Iris pigment epithelial cell (primary cell): ENCODE measurements at regions not wholly inside any gene's neighbourhood (a gene's known extent, or its start where the extent isn't known, plus 50 kb on each side); places are given as distances from the start of the nearest gene placed in this dataset.
A peak's percentile ranks its signal among the peaks of the same experiment; 100 is the strongest.
"Not testable (repeated sequence)": the region's sequence is repeated elsewhere in the genome, so short reads cannot be mapped to it uniquely, and the experiment has no call there.

ENCODE experiments used
- DNase-seq: peaks from one replicate; pipeline ENCODE4 v3.0.0-alpha.2; 2011; ENCODE audit warnings: low read depth

DNA sequence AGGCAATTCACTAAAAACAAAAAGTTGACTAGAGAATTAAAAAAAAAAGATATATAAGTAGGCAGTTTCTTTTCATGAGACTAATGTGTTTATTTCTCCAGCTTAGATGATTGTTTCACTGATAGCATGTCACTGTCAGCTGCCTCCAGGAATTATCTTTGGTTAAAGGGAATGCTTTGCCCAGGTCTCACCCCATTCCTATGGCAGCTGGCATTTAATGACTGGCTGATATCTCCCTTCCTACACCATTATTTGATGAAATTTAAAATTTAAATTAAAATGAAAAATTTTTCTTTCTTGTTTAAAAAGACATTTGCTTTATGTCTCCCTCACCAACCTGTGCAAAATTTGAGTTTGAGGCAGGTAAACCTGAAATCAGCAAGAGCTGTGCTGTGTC lies 214.5 kb upstream of the PRSS1 start:
- DNase-seq = no peak

DNA sequence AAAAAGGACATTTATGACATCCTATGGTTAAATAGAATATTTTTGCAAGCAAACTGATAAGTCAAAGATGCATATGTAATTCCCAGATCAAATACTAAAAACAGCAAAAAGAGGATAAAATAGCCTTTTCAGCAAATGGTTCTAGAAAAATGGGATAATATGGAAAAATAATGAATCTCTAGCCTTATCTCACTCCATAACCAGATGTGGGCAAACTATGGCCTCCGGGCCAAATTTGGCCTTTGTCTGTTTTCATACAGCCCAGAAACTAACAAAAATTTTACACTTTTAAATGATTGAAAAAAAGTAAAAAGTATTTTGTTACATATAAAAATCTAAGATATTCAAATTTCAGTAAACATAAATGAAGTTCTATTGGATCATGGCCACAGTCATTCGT lies 215.4 kb upstream of the PRSS1 start:
- no peak for DNase-seq

DNA sequence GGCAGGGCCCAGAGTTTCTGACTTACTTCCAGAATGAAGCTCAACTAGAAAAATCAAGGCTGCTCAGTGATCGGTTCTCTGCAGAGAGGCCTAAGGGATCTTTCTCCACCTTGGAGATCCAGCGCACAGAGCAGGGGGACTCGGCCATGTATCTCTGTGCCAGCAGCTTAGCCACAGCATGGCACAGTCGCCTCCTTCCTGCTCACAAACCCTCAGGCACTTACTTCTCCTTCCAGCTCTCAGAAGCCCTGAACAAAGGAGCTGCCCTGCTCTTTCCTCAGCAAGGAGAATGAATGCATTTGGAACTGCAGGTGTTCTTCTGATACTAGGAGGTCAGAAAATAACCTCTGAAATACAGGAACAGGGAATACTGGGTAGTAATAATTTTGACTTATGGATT lies 219.7 kb upstream of the PRSS1 start:
- no peak for DNase-seq

DNA sequence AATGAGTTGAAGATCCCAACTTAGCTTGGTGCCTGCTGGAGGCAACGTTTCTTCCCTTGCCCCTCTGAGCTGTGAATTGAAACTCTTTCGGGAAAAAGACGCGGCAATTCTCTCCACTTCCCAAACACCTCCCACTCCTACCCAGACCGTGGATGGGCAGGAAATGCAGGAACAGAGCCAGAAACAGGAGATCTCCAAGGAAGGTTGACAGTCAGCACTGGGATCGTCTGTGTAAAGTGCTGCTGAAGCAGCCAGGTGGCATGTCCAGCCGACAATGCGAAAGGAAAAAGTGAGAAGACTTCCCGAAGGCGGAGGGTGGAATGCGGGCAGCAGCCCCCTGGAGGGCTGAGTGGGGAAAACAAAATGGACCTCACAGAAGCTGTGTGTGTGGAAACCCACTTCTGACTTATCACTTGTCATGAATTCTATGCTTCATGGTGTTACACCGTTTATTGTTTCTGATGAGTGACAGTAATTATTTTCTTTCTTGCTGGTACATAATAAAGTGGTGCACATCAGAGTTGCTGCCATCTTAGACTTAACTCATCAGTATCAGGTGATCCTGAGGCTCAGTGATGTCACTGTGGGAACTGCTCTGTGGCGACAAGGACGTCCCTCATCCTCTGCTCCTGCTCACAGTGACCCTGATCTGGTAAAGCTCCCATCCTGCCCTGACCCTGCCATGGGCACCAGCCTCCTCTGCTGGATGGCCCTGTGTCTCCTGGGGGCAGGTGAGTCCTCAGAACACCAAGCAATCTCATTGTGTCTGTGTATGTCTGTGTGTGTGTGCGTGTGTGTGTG lies 220.5 kb upstream of the PRSS1 start:
- DNase-seq = no peak

DNA sequence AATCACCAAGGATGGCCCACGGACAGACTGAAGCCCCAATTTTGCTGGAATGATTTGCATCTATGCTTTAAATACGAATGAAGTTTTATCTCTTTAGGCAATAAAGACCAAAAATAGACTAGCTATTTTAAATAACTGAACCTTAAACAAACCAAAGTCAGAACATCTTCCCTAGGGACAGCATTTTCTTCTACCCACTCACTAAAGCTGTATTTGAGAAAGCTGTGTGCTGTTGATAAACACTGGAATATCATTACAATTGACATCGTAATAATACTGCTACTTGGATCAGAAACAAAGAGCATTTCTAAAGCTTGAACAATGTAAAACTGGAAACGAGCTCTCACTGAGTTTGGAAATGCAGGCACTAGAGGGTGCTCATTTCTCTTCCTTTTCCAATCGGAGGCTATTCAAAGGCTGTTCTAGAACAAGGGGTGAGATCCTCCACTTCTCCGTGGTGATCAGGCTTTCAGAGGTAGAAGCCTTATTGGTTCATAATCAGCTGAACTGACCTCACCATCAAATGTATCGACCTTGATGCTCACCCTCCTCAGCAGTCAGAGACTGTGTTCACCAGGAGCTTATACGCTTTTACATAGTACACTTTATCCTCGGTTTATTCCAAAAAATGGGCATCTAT lies 225.3 kb upstream of the PRSS1 start:
- DNase-seq = no peak

DNA sequence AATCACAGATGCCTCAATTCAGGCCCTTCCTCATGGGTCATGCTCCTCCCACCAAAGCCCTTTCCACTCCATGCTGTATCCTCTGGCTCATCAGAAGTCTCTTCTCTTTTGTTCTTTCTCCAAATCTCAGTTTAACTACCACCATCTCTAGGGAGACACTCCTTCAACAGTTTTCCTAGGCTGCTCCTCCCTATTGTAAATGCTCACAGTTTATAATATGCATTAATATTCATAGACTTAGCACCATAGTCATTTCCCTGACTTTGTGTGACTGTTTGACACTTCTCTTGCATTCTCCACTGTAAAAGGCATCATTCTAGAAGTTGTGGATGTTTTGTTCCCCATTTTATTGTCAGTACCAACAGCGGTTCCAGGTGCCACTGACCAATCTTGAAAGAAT lies 226.5 kb upstream of the PRSS1 start:
- no peak for DNase-seq

DNA sequence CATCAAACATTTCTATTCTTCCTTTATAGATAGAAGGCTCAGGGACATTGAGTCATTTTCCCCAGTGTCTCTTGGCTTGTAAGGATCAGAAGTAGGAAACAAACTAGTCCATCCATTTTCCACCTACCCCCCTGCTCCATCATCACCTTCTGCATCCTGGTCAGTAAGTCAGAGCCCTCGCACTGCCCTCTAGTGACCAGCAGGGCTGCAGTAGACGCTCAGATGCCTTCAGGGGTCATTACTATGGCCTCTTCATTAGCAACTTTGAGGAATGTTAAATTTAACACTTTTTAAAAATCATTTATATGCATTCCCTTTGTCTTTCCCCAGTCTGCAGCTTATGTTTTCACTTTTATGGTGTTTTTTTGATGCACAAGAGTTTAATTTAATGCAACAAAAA lies 228.4 kb upstream of the PRSS1 start:
- DNase-seq = not testable (repeated sequence)

DNA sequence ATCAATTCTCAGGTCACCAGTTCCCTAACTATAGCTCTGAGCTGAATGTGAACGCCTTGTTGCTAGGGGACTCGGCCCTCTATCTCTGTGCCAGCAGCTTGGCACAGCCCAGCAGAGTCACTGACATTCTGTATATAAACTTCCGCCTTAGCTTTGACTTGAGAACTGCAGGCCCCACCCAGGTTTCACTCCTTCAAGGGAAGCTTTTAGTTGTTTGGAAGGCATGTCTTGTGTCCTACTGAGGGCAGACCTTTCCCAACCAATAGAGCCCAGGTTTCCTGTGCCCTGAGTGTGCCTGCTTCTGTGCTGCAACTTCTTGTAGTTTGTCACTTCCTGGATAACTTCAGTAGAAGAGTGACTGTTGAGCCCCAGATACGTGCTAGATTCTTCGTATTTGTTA lies 228.8 kb upstream of the PRSS1 start:
- DNase-seq = not testable (repeated sequence)

DNA sequence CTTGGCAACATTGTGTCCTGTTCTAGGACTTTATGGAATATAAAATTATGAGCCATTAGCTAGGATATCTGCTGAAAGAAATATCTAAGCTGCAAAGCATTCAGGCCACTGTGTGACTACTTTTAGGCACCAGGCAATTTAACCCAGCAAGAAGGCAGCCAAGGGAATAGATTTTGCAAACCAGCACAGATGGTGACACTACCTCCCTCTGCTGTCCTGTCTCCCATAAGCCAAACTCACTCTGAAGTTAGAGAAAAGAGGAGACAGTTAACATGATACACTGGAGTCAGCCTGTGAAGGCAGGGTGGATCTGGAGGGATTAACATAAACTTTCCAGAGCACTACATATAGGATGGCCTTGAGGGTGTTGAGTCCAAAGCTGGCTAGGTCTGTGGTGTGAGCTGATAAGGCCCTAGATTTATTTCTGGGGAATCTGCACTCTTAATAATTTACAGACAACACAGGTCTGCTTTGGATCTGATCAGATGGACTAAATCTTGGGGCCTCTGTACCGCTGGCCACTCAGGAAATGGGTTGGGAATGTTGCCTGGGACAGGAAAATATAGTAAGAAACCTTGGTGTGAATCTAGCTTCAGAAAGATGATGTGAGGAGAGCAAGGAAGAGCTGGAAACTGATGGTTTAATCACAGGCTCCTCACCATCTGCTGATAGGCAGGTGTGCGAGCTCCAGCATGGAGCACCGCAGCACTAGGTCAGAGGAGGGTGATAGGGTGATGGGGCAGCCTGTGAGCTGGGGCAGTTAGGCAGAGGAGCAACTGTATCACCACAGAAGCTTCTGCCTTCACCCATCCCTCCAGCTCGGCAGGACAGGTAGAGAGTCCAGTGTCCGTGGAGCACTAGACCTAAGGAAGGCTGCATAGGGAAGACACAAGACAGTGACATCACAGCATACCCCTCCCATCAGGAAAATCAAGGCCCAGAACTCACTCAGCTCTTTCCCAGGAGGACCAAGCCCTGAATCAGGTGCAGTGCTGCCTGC lies 229.9 kb upstream of the PRSS1 start:
- DNase-seq = no peak

DNA sequence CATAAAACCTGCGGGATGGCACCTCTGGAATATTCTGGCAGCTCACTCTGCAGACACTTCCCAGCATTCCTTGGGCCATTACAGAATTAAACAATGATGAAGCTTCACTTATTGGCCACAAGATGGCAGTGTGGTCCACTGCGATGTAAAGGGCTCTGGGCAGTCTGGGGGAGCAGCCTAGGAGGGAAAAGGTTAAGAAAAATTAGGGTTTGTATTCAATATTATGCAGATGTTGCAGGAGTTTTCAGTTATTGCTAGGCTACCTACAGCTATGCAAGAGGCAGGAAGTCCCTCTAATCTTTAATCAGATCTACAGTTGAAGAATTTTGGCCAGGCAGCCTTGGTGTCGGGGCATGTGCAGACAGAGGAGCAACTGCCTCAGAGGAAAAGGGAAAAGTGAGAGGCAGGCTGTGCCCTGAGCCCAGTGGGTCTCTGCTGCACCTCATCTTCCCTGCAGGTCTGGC lies 233.2 kb upstream of the PRSS1 start:
- peak; percentile 68 for DNase-seq

DNA sequence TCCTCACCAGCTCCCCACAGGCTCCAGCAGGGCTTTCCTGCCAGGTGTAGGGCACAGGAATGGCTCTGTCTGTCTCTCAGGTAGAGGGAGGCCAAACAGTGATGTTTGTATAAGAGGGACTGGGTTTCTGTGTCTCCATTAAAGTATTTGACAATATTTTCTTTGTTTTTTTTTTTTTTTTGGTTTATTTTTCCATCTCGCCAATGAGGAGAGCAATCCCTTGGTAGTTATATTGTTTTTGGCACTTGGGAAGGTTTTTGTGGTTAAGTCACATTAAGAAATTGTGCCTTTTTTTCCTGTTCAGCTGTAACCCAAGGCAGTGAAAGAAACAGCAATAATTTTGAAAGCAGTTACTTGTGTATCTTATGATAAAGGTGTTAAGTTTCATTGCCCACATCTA lies 234.6 kb upstream of the PRSS1 start:
- DNase-seq = not testable (repeated sequence)

DNA sequence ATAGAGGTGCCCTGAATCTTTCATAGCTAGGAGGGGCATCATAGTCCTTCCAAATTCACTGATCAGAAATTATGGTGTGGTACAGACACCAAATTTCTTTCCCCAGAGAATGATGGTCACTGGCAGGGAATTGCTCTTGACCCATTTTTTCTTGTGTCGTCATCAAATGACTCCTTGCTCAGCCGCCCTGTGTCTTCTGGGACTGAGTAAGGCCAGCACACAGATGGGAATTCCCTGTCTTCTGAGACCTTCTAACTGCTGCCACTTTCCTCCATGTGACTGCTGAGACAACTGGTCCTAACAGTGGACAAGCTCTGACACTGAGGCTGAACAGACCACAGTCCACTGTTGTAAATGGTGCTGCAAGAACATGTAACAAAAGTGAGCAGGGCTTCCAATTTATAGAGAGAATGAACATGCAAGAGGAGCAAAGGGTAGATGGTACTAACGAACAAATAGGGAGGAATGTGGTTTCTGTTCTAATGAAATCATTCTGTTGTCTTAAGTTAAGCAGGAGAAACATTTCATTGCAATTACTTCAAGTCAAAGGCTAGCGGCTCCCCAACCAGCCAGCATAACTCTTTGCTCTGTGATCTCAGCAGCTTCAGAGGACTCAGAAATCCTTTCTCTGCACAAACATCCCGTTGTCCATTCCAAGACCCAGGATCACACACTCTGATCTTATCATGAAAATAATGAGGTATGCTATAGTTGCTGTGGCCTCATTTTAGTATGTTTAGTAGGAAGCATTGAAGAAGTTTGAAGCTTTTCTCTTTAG lies 235.9 kb upstream of the PRSS1 start:
- peak; percentile 21 for DNase-seq

DNA sequence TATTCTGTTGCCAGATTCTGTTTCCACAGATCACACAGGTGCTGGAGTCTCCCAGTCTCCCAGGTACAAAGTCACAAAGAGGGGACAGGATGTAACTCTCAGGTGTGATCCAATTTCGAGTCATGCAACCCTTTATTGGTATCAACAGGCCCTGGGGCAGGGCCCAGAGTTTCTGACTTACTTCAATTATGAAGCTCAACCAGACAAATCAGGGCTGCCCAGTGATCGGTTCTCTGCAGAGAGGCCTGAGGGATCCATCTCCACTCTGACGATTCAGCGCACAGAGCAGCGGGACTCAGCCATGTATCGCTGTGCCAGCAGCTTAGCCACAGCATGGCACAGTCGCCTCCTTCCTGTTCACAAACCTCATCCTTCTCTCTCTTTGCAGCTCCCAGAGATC lies 237.5 kb upstream of the PRSS1 start:
- no peak for DNase-seq

DNA sequence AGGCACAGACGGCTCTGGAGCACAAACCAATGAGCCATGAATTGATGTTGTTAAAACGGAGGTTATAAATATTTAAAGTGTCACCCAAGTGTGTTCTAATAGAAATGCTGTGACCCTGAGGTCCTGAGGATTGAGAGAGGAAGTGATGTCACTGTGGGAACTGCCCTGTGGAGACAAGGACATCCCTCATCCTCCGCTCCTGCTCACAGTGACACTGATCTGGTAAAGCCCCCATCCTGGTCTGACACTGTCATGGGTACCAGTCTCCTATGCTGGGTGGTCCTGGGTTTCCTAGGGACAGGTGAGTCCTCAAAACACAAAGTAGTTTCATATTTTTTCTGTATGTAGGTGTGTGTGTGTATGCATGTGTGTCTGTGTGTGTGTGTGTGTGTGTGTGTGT lies 237.9 kb upstream of the PRSS1 start:
- DNase-seq = no peak

DNA sequence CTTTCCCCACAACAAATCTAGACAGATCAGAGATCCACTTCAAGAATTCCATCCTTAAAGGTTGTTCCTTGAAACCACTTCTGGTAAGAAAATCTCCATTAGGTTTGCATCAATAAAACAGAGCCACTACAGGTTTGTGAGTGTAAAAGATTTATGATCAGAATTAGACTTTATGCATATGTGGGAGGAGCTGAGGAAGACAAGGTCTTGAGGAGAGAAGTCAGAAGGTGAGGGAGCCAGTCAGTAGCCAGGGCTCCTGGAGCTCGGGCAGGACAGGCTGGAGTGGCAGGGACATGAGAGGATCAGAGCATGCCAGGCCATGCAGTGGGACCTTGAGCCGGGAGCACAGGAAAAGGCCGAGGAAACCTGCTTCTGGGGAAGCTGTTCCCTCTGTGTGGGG lies 240.0 kb upstream of the PRSS1 start:
- not testable (repeated sequence) for DNase-seq

DNA sequence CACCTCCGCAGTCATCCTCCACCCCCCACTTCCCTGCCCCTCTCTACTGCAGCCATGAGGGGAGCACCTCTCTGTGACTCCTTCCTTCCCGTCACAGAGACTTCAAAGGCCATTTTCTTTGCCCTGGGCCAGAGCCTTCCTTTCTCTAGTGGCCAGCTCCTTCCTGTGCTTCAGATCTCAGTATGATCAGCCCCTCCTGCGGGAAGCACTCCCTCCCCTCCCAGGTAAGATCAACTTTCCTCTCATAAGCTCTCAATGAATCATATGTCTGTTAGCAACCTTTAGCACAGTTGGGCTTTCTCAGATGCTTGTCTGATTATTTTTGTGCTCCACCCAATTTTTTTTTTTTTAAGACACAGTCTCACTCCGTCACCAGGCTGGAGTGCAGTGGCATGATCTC lies 241.0 kb upstream of the PRSS1 start:
- DNase-seq = no peak

DNA sequence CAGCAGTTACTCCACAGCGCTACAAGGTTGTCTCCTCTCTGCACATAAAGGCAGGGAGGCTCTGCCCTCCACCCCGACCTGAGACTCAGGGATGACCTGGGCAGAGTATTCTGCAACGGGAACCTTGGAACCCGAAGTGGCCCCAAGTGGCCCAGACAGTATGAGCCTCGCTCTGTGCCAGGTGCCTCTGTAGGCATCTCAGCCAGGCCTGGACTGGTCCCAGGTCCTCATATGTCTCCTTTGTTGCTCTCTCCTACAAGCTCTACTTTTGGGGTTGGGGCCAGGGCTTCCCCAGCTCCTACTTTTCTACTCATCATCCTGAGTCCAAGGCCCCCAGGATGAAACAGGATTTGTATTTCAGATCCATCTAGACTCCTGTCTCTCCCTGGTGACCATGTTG lies 241.5 kb upstream of the PRSS1 start:
- no peak for DNase-seq

DNA sequence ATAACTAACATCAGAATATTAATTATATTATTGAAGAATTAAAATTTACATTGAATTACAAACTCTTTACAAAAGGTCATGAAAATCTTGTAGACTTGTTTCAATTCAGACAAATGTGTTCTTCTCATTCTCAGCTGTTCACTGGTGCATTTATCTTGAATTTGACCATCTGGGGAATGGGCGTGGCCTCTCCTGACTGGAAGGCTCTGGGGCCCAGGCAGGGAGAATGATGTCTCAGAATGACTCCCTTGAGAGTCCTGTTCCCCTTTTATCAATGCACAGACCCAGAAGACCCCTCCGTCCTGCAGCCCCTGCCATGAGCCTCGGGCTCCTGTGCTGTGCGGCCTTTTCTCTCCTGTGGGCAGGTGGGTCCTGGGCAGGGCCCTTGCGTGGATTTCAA lies 242.2 kb upstream of the PRSS1 start:
- not testable (repeated sequence) for DNase-seq

DNA sequence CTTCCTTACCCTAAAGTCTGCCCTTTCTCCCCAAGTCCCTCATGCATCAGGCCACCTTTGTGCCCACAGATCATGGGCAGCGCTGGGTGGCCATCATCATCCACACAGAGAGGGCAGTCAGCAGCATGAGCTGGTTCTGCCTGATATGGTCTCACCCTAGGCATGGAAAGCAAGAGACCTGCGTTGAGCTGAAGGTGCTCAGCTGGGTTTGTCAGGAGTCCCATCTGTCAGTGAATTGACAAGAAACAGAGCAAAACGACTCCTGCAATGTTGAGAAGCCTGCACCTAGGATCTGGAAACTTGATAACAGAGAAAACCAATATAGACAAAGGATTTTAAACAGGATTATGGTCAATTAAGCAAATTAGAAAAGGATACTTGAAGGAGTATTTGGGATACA lies 242.7 kb upstream of the PRSS1 start:
- no peak for DNase-seq

DNA sequence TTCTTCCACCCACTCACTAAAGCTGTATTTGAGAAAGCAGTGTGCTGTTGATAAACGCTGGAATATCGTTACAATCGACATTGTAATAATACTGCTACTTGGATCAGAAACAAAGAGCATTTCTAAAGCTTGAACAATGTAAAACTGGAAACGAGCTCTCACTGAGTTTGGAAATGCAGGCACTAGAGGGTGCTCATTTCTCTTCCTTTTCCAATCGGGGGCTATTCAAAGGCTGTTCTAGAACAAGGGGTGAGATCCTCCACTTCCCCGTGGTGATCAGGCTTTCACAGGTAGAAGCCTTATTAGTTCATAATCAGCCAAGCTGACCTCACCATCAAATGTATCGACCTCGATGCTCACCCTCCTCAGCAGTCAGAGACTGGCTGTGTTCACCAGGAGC lies 245.3 kb upstream of the PRSS1 start:
- not testable (repeated sequence) for DNase-seq

DNA sequence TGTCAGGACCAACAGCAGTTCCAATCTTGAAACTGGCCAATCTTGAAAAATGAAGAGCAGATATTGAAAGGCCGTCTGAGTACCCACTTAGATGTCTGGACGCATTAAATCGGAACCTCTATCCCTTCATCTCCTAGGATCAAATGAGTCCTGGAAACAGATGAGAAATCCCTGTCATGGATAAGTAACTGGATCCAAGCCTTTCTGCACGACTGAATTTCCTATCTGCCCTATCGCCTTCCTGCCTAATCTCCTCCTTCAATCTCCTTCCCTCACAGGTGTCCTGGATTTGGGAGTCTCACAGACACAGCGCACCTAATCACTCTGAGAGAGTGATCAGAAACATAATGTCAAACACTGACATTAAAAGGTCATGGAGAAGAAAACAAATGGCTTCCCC lies 245.2 kb upstream of the PRSS58 start:
- no peak for DNase-seq

DNA sequence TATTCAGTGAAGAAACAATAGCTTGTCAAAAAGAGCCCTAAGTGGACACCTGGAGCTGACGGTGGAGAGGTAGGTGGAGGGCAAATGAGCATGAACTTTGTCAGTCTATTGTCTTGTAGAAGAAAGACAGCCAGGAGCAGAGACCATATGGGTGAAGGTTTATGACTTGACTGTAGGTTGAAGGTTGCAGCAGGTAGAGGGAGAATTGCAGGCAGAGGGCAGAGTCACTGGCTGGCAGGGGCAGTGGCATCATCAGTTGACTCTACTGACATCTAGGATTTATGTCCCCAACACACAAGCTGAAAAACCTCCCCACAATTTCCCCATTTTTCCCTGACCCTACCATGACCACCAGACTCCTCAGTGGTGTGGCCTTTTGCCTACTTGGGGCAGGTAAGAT lies 243.6 kb upstream of the PRSS58 start:
- no peak for DNase-seq
